GM10266 (cell line): ENCODE measurements at regions not wholly inside any gene's neighbourhood (a gene's known extent, or its start where the extent isn't known, plus 50 kb on each side); places are given as distances from the start of the nearest gene placed in this dataset.
A peak's percentile ranks its signal among the peaks of the same experiment; 100 is the strongest.

Experiments used
- DNase-seq: peaks from one replicate; pipeline ENCODE4 v3.0.0; 2012; ENCODE audit errors: extremely low spot score
- CTCF ChIP-seq: IDR thresholded peaks from 2 replicates; pipeline ENCODE4 v1.5.1; 2012; ENCODE audit warnings: mild to moderate bottlenecking, low read depth; ENCODE audit not compliant: control insufficient read depth, insufficient read depth; ENCODE audit errors: missing control alignments

GRCh38 chr14:34224221-34224620 is 237.8 kb downstream of the SPTSSA start:
- TF ChIP-seq CTCF = no peak
- no peak for DNase-seq

GRCh38 chr14:34223373-34224148 is 238.5 kb downstream of the SPTSSA start:
- no peak for TF ChIP-seq CTCF
- no peak for DNase-seq

GRCh38 chr14:34222867-34223266 is 239.2 kb downstream of the SPTSSA start:
- no peak for TF ChIP-seq CTCF
- DNase-seq = no peak

- no peak for DNase-seq
- no peak for TF ChIP-seq CTCF
These were observed 239.9 kb downstream of the SPTSSA start for GRCh38 chr14:34222122-34222521.

- peak; percentile 53 for DNase-seq
- no peak for TF ChIP-seq CTCF
These were observed 241.1 kb downstream of the SPTSSA start for GRCh38 chr14:34220921-34221320.

GRCh38 chr14:34220378-34220706 is 241.7 kb downstream of the SPTSSA start:
- no peak for TF ChIP-seq CTCF

GRCh38 chr14:34219661-34220377 is 242.2 kb downstream of the SPTSSA start:
- DNase-seq = no peak
- TF ChIP-seq CTCF = no peak

More at GRCh38 chr14:34220378-34220706, 241.7 kb downstream of the SPTSSA start:
- no peak for DNase-seq
